ENCODE measurements at regions not wholly inside any gene's neighbourhood (a gene's known extent, or its start where the extent isn't known, plus 50 kb on each side); places are given as distances from the start of the nearest gene placed in this dataset.
A peak's percentile ranks its signal among the peaks of the same experiment; 100 is the strongest.

- peak; percentile 7 for DNase-seq (ENCODE audit: low spot score)
These were observed 52.4 kb upstream of the CDC42BPA start for GRCh38 chr1:227370533-227371254.

GRCh38 chr1:227369102-227369760 is 50.9 kb upstream of the CDC42BPA start:
- DNase-seq (ENCODE audit: low spot score) = no peak

Data from Ammon's horn (tissue), 1 donor.